ENCODE measurements at regions not wholly inside any gene's neighbourhood (a gene's known extent, or its start where the extent isn't known, plus 50 kb on each side); places are given as distances from the start of the nearest gene placed in this dataset.
"Not testable (repeated sequence)": the region's sequence is repeated elsewhere in the genome, so short reads cannot be mapped to it uniquely, and the experiment has no call there.

DNA sequence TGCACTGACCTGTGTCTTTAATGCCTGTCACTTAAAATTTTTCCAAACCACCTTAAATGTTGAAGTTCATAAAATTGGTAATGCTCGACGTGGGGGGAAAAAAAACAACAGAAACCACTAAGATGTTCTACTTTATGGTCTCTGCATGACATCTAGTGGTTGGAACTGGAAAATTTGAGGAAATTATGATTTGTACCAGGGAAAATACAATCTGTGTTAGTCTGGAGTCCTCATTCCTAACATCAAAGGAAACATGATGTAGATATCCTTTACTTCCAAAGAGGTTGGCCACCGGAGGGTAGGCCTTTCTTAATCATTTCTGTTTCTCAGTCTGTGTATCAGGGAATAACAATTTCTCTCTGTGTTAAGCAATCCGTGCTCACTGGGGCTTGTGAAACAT, 941.0 kb downstream of the LTN1 start:
- DNase-seq: not testable (repeated sequence)

GRCh38 chr21:28035692-28036091, 957.0 kb downstream of the LTN1 start:
- DNase-seq: not testable (repeated sequence)

DNA sequence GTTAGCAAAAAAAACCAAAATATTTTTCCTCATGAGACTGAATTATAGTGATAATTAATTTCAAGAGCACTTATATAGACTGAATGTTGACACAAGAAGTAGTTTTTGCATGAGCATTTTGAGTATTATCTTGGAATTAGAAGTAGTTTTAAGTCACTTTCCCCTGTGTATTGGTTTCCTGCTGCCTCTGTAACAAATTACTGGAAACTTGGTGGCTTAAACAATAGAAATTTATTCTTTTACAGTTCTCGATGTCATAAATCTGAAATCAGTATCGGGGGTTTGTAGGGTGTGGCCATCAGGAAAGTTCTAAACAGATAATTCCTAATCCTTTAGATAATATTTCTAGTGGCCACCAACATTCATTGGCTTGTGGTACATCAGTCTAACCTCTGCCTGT, 957.8 kb downstream of the LTN1 start:
- not testable (repeated sequence) for DNase-seq

DNA sequence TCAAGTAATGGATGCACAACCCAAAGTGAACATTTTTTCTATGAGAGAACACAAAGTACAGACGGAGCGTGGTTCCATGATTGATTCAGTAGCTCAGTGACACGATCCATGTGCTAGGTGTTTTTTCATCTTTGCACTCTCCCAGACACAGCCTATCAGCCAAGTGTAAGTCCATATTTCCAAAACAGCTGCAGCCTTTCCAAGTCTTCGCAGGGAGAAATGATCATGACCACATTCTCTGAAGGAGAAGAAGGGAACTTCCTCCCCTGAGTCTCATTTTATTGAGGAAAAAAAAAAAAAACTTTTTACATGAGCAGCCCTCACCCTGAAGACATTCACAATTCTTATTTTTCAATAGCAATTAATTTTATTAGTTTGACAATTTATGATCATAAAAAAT, 958.3 kb downstream of the LTN1 start:
- not testable (repeated sequence) for DNase-seq

GRCh38 chr21:28032652-28033051, 960.0 kb downstream of the LTN1 start:
- DNase-seq: not testable (repeated sequence)

GRCh38 chr21:28031066-28031465, 961.6 kb downstream of the LTN1 start:
- not testable (repeated sequence) for DNase-seq

GRCh38 chr21:28025111-28025510, 967.6 kb downstream of the LTN1 start:
- DNase-seq: no peak

GRCh38 chr21:28018741-28019669, 973.7 kb downstream of the LTN1 start:
- DNase-seq: no peak

DNA sequence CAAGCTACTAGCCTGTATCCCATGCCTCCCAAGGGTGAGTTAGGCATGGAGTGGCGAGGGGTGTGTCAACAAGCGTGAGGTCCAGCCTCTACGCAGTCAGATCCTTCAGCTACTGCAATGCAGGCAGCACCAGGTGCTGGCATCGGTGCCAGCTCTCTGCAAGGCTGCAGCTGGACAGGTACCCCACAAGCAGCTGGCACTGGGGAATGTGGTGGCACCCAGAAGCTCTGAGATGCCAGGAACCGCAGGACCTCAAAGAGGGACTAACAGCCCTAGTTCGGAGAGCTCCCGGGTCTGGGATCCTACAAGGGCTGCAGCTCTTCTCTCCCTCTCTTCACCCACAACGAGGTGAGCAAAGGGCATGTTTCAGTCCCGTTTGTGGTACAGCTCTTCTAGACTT, 974.5 kb downstream of the LTN1 start:
- DNase-seq: no peak

DNA sequence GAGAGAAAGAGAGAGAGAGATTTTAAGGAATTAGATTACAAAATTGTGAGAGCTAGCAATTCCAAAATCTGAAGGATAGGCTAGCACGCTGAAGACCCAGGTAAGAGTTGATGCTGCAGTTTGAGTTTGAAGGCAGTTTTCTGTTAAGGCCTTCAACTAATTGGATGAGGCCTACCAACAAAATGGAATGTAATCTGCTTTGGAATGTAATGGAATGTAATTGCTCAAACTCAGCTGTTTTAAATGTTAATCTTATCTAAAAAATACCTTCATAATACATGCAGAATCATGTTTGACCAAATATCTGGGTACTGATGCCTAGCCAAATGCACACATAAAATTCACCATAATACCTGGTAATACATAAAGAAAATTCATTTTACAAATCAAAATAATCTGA, 976.1 kb downstream of the LTN1 start:
- DNase-seq: no peak

DNA sequence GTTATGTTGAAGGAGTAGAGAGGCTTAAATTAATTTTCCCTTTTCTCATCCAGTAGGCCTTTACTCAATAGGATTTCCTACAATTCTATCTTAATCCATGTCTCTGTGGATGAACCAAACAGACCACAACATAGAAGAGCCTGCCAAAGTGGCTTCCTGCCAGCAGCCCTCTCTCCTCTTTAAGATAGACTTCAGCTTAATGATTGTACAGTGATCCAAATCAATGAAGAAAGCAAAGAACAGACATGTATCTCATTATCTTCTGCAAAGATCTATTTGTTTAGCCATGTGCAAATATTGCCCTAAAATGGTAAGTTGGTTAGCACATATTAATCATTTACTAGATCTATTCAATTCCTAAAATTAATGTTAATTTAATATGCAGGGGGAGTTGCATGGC, 979.6 kb downstream of the LTN1 start:
- not testable (repeated sequence) for DNase-seq

GRCh38 chr21:28011970-28012369, 980.7 kb downstream of the LTN1 start:
- DNase-seq: not testable (repeated sequence)

GRCh38 chr21:28008245-28008644, 984.4 kb downstream of the LTN1 start:
- DNase-seq: not testable (repeated sequence)

DNA sequence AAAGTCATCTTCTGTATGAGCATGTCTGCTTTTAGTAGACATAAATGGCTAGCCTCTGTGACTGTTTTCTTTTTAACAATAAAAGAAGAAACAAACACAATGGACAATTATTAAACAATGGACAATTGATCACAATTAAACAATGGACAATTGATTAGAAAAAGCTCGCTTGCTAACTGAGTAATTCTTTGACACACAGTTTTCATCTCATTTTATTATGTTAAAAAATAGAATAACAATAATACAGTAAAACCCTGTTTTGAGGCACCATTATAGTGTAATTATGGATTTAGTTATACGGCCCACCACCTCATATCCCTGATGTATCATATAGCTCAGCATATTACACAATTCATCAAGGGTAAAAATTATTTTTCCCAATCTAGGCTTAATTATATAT, 989.0 kb downstream of the LTN1 start:
- not testable (repeated sequence) for DNase-seq

DNA sequence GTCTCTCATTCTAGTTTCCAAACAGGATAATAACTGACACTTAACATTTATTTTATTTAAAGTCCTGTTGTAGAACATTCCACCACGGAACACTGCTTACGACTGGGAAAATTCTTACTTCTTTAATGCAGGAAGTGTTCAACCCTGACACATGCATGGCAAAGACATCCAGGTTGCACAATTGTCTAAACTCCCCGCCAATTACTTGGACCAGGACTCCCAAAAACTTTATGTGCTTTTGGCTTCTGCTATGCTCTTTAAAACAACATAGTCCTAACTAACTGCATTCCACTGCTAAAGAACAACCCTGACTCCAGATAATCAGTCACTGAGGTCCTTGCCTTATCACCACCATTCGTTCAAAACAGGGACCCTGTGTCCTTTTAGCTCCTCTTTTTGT, 995.8 kb downstream of the LTN1 start:
- DNase-seq: not testable (repeated sequence)

DNA sequence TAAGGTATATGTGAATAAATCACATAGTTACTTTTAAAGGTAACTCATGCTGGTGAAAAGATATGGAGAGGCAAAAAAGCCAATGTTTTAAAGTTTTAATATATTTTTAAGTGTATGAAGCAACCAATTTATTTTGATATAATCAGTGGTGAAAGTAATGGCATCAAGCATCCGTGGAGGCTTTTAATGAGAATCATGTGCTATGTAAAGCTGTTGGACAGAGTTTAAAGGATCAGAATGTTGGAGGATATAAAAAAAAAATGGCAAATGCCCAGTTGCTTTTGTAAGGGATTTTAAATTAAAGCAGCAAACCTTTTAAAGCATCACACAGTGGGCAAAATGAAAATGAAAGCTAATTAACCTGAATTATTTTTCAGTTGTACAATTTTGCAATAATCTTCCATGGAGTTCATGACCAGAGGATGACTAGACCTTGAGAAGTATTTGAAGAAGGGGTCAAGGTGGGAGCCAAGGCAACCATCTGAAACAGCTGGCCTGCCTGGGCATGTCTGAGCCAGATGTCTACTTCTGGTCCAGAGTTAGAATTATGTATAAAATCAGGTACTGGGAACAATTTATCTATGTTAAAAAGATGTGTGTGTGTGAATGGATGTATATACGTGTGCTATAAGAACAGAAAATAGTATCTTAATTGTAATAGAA, 1007.9 kb downstream of the LTN1 start:
- not testable (repeated sequence) for DNase-seq

DNA sequence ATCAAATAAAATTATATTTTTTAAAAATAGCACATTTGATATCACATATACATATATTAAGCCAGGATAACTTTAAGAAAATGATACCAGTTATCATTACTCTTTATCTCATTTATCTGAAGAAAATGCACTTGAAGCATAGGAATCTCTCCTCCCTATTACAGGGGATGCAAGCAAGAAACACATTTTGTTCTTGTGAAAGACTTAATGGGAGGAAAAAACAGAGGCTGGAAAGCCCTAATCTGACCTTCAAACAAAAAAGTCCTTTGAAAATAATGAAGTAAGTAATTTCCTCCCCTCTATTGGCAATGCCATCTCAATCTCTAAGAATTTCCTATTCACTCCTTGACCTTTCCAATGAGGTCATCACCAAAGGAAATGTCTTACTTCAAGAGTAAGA, 1012.6 kb upstream of the ADAMTS5 start:
- DNase-seq: not testable (repeated sequence)

GRCh38 chr21:27975514-27975913, 1008.6 kb upstream of the ADAMTS5 start:
- no peak for DNase-seq

GRCh38 chr21:27974152-27974551, 1007.3 kb upstream of the ADAMTS5 start:
- not testable (repeated sequence) for DNase-seq

DNA sequence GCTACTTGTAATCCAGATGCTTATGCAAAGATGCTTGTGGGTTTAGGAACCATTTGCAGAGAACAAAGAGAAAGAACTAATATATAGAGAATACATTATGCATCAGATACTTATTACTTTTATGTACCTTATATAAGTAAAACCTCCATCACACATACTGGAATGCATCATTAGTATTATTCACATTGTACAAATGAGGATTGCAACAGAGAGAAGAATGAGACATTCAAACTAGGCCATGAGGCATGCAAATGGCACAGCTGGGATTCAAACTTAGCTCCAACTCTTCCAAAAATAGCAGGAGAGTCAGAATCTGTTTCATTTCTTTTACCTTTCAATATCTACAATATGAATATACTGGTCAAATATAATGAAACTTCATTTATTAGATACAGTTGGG, 1001.4 kb upstream of the ADAMTS5 start:
- DNase-seq: not testable (repeated sequence)

DNA sequence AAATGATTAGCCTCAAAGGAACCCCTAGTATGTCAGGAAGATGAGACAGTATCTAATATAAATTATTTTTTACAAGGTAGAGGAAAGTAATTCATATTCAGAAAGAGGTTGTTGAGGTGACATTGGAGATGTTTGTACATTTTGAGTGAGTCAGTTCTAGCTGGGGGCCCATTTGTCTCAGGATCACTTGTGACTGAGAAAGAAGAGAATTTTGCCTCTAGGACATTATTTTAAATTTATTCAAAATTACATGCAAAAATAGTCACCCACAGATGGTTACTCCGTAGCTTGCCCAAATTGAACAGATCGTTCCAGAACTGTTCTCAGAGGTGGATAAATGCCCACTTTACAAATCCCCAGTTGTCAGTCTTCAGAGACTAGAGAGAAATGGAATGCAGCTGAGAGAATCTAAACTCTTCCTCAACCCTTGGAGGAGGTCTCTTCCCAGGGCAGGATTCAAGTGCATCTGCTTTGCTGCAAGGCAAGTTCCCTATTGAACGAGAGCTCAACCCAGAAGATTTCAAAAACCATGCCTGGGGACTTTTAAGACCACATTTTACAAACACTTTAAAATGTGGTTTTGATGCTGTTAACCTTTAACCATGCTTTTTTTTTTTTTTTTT, 987.8 kb upstream of the ADAMTS5 start:
- no peak for DNase-seq

GRCh38 chr21:27953340-27954045, 986.6 kb upstream of the ADAMTS5 start:
- no peak for DNase-seq

DNA sequence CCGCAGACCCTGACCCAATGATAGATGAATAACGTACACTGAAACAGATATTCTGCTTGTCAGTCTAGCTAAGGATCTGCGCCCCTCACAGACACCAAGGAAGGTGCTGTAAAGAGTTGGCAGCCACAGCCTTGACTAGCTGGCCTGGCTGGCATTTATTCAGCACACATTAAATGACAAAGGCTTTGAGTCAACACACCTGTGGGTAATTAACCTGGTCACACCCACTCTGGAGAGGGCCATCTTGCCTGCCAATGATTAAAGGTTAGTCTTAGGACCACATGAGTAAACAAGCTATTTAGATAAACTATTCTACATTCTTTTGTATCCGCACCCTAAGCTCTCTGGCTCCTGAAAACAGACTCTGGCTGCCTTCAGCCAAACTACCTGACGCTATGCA, 982.2 kb upstream of the ADAMTS5 start:
- DNase-seq: not testable (repeated sequence)

Data from T-helper 1 cell (primary cell).